Stimulated activated CD4-positive, alpha-beta T cell treated with anti-CD3 and anti-CD28 coated beads, Interleukin-2, amount 100 ng/mL, for 4 hours (primary cell): ENCODE measurements at regions not wholly inside any gene's neighbourhood (a gene's known extent, or its start where the extent isn't known, plus 50 kb on each side); places are given as distances from the start of the nearest gene placed in this dataset.
"Not testable (repeated sequence)": the region's sequence is repeated elsewhere in the genome, so short reads cannot be mapped to it uniquely, and the experiment has no call there.

ENCODE experiments used
- DNase-seq: peaks from one replicate; pipeline ENCODE4 v3.0.0-alpha.2; 2020; ENCODE audit warnings: low read depth

DNA sequence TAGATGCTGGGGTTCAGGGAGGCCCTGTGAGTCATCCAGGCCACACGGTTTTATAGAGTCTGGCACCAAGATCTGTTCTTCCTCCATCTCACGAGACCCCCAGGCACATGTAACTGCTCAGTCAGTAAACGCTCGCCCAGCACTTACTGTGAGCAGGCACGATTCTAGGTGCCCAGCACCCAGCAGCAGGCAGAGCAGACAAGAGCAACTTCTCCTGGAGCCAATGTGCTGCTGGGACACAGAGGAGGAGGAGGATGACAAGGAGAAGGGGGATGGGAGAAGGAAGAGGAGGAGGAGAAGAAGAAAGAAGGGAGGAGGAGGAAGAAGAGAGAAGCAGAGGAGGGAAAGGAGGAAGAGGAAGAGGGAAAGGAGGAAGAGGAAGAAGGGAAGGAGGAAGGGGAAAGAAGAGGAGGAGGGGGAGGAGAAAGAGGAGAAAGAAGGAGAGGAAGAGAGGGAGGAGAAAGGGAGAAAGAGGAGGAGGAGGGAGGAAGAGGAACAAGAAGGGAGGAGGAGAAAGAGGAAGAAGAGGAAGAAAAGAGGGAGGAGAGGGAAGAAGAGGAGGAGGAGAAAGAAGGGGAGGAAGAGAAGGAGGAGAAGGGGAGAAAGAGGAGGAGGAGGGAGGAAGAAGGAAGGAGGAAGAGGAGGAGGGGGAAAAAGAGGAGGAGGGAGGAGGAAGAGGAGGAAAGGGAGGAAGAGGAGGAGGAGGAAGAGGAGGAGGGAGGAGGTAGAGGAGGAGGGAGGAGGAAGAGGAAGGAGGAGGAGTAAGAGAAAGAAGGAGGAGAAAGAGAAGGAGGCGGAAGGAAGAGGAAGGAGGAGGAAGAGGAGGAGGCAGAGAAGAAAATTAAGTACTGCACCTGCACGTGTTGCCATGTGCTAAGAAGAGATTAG, 77.6 kb upstream of the RTL6 start:
- no peak for DNase-seq

DNA sequence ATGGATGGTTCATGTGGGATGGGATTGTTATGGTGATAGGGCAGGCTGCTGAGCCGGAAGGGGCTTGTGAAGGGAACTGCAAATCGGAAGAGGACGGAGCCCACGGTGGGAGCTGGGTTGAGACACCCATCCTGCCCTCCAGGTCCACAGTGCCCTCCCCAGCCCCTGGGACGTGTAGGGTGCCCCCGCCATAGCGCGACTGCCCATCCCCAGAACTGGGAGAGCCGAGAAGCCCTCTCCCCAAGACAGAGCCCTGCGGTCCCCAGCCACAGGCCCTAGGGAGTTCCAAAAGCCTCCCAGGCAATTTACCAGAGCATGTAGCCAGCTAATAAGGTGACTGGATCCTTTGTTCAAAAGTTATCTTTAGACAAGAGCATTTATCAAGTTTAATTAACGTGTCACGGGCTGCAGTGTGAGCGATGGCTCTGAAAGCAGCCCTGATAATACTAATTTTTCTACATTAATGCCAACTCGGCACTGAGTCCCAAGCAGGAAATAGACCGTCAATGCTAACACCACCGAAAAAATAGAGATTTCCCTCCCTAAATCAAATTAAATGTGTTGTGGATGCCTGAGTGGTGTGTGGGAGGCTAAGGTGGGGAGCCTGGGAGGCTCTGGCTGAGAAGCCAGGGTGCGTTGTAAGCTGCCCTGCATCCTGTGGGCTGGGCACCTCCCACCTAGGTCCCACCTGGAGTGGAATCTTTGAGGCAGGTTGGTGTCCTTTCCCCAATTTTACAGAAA, 76.8 kb upstream of the RTL6 start:
- no peak for DNase-seq

DNA sequence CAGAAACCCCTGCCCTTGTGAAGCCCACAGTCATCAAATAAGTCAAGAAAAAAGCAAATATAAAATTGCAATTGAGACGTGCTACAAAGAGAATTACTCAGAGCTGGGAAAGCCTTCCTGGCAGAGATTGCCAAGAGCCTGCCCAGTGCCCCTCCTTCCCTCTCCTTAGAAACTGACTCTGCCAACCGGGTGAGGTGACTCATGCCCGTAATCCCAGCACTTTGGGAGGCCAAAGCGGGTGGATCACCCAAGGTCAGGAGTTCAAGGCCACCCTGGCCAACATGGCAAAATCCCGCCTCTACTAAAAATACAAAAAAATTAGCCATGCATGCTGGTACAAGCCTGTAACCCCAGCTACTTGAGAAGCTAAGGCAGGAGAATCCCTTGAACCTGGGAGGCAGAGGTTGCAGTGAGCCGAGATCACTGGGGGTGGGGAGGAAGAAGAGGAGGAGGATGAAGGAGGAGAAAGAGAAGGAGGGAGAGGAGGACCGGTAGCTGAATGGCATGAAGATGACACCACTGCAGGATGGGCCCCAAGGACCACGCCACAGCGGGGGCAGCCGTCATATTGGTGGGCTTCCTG, 76.1 kb upstream of the RTL6 start:
- no peak for DNase-seq

DNA sequence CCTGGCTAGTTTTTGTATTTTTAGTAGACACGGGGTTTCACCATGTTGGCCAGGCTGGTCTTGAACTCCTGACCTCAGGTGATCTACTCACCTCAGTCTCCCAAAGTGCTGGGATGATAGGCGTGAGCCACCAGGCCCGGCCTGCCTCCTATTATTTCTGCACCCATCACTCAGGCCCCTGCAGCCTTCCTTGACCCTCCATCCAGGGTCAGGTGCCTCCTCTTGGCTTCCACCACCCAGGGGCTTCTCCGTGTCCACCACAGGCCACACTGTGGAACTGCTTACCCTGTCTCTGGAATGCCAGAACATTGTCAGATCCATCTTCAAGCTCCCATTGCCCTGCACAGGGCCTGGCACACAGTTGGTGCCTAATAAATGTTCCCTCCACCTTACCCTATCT, 75.4 kb upstream of the RTL6 start:
- no peak for DNase-seq

DNA sequence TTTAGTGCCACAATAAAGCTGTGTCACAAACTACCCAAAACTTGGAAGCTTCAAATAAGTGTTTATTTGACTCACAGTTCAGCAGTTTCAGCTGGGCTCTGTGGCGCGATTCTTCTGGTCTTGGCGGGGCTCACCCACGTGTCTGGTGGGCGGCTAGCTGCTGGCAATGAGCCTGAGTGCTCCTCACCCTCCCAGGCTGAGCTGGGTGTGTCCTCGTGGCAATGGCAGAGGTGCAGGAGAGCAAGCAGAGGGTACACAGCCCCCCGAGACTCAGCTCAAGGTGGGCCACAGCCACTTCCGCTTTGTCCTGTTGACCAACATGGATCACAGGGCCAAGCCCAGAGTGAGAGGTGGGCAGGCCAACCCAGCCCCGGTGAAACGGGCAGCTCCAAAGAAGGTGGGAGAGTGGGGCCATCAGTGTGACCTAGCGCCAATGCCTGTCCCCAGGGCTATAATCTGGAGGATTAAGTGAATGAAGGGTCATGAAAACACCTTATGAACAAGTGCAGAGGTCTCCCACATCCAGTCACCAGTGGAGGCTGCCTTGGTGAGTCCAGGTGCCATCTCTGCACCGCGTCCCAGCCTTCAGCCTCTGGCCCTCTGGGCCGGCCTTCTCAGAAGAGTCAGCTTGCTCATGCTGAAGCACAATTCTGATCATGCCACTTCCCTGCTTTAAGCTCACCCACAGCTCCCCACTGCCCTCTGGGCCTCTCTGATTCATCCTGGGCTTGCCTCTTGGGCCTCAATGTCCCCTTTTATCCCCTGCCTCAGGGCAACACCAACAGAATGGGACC, 74.6 kb upstream of the RTL6 start:
- no peak for DNase-seq

DNA sequence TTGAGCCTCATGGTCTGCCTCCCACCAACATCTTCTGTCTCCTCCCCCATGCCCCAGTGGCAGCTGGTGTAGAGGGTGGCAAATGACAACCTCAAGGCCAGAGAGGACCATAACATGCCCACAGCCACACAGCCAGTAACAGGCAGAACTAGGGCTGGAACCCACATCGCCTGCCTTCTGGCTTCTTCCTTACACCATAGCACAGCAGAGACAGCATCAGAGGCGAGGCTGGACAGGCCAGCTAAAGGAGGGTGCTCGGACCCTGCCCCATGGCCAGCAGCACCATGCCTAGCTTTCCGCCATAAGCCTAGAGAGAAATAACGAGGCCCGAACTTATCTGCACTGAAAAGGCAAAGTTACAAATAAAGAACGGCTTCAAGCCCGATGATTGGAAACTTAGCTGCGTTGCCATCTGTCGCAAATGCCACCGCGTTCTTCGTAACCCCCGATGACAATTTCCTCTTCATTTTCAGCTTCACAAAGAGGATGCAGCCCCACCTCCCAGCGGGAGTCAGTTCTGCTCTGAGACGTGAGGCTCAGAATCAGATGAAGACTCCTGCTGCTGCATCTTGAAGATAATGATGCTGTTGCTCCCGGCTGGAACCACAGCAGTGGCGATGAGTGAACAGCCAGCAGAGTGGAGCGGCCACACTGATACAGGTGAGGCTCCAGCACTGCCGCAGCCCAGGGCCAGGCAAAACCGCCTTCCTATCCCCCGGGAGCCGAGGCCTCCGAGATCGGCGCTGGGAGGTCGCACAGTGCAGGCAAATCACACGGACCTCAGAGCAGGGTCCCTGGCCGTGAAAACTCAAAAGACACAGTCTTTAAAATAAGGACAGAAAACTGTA, 73.8 kb upstream of the RTL6 start:
- no peak for DNase-seq

DNA sequence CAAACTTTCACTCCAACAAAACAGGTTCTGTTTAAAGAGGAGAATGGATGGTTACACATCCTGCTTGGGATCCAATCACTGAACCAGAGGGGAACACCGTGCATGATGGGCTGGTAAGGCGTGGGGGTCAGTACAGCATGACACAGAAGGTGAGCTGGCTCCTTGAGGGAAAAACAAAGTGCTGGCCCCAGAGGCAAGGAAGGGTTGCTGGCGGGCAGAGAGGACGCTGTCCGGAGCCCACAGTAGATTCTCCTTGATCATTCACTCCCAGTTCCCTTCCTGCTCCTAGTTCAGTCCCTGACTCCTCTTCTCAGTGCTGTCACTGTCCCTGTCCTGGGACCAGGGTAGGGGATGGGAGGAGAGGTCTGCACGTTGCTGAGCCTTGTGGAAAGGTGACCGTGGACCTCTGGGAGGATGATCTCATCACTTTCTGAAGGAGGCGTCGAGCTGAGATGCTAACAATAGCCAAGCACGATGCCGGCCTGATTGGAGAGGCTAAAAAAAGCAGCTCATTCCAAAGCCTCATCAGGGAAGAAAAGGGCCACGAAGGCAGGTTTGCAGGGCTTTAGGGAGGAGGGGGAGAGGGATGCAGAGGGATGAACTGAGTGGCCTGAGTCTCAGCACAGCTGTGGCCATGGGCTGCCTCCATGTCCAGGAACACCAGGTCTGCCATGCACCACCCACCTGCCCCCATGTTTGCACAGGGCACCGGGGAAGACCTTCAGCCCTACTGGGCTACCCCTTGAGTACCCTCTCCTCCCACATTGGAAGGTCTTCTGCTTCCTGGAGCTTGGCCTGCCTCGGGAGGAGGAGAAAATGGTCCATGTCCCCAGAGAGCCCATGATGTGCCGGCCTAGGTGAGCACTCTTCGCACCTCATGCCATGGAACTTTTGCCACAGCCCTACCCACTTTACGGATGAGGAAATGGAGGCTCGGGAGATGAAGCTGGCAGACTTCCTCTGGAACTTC, 72.7 kb upstream of the RTL6 start:
- no peak for DNase-seq

DNA sequence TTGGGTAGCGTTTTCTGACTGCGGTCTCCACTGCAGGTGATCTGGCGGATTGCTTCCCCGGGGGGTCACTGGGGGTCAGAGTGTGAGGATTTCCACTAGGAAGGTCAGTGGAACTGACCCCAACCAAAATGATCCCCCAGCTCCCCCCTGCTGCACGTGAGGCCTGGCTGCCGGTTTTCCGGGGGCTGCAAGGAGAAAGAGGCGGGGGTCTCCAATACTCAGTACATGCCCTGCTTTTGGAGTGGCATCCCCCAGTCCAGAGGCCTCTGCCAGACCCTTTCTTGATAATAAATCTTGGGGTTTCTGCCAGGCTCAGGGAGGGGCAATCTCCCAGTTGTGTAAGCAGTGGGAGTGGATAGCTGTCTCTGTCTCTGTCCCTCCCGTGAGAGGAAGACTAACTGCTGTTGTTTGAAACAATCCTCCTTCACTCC, 71.5 kb upstream of the RTL6 start:
- no peak for DNase-seq

DNA sequence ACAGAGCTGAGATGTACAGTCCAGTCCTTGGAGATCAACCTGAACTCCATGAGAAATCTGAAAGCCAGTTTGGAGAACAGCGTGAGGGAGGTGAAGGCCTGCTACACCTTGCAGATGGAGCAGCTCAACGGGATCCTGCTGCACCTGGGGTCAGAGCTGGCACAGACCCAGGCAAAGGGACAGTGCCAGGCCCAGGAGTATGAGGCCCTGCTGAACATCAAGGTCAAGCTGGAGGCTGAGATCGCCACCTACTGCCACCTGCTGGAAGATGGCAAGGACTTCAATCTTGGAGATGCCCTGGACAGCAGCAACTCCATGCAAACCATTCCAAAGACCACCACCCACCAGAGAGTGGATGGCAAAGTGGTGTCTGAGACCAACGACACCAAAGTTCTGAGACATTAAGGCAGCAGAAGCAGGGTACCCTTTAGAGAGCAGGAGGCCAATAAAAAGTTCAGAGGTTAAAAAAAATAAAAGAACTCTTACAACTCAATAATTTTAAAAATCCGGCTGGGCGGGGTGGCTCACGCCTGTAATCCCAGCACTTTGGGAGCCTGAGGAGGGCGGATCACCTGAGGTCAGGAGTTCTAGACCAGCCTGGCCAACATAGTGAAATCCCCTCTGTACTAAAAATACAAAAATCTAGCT, 69.9 kb upstream of the RTL6 start:
- peak; percentile 10 for DNase-seq

DNA sequence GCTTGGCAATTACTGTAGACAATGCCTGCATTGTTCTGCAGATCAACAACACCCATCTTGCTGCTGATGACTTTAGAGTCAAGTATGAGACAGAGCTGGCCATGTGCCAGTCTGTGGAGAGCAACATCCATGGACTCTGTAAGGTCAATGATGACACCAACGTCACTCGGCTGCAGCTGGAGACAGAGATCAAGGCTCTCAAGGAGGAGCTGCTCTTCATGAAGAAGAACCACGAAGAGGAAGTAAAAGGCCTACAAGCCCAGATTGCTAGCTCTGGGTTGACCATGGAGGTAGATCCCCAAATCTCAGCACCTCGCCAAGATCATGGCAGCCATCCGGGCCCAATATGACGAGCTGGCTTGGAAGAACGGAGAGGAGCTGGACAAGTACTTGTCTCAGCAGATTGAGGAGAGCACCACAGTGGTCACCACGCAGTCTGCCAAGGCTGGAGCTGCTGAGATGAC, 69.4 kb upstream of the RTL6 start:
- not testable (repeated sequence) for DNase-seq

DNA sequence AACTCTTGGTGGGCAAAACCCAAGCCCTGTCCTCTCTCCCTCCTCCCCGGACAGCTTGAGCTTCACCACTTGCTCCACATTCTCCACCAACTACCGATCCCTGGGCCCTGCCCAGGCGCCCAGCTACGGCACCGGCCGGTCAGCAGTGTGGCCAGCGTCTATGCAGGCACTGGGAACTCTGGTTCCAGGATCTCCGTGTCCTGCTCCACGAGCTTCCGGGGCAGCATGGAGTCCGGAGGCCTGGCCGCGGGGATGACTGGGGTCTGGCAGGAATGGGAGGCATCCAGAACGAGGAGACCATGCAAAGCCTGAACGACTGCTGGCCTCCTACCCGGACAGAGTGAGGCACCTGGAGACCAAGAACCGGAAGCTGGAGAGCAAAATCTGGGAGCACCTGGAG, 68.9 kb upstream of the RTL6 start:
- DNase-seq, result no peak

DNA sequence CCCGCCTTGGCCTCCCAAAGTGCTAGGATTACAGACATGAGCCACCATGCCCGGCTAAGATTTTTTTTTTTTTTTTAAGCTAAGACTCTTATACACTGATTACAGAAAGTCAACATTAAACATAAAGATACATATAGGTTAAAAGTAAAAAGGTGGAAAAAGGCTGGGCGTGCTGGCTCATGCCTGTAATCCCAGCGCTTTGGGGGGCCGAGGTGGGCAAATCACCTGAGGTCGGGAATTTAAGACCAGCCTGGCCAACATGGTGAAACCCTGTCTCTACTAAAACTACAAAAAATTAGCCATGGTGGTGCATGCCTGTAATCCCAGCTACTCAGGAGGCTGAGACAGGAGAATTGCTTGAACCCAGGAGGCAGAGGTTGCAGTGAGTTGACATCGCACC, 64.6 kb upstream of the RTL6 start:
- not testable (repeated sequence) for DNase-seq

DNA sequence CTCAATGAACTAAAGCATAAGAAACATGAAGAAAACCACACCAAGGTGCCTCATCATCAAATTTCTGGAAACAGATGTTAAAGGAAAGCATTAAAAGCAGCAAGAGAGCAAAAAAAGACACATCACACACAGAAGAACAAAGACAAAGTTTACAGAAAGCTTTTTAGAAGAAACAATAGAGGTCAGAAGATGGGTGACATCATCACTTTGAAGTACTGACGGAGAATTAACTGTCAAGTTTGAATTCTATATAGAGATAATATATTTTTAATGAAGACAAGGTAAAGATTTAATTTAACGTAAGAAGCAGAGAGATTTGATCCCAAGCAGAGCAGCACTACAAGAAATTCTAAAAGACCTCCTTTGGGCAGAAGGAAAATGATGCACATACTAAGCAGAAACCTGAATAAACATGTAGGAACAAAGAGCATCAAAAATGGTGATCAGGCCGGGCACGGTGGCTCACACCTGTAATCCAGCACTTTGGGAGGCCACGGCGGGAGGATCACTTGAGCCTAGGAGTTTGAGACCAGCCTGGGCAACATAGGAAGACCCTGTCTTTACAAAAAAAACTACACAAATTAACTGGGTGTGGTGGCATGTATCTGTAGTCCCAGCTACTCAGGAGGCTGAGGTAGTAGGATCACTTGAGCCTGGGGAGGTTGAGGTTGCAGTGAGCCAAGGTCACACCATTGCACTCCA, 63.3 kb upstream of the RTL6 start:
- no peak for DNase-seq

DNA sequence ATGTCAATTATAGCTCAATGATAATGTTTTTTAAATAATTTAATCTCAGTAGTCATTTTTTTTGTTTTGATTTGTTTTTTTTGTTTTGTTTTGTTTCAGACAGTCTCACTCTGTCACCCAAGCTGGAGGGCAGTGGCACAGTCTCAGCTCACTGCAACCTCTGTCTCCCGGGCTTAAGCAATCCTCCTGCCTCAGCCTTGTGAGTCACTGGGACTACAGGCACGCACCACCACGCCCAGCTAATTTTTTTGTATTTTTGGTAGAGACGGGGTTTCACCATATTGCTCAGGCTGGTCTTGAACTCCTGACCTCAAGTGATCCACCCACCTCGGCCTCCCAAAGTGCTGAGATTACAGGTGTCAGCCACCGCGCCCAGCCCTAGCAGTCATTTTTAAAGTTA, 60.6 kb upstream of the RTL6 start:
- not testable (repeated sequence) for DNase-seq

DNA sequence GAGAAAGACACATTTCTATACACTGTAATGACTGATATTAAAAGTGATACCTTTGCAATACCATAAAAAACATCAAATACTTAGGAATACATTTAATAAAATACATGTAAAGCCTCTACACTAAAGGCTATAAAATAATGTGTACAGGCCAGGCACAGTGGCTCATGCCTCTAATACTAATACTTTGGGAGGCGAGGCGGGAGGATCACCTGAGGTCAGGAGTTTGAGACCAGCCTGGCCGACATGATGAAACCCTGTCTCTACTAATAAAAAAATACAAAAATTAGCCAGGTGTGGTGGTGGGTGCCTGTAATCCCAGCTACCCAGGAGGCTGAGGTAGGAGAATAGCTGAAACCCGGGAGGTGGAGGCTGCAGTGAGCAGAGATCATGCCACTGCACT, 59.8 kb upstream of the RTL6 start:
- not testable (repeated sequence) for DNase-seq

DNA sequence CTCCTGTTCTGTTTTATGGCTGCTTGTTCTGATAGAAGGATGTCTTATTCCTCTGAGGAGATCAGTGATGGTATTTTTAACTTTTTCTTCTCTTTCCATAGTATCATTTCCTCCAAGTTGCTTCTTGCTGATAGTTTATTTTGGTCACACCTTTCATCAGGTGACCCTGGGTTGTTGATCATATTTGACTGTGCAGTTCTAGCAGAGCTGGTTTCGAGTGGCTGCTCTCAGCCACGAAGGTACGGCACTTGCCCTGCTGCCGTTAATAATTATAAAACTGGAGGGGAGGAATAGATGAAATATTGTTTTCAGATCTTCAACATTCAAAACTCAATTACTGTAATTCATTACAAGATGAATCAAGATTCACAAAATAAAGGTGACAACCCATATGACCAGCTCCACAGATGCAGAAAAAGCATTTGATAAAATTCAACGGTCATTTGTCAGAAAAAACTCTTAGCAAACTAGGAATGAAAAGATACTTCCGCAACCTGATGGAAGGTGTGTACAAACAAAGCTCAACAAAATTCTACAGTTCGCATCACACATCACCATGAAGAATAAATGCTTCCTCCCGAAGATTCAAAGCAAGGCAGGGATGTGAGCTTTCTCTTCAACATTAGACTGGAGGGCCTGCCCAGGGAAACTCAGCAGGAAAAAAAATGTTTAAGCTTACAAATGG, 59.2 kb upstream of the RTL6 start:
- DNase-seq, result no peak

DNA sequence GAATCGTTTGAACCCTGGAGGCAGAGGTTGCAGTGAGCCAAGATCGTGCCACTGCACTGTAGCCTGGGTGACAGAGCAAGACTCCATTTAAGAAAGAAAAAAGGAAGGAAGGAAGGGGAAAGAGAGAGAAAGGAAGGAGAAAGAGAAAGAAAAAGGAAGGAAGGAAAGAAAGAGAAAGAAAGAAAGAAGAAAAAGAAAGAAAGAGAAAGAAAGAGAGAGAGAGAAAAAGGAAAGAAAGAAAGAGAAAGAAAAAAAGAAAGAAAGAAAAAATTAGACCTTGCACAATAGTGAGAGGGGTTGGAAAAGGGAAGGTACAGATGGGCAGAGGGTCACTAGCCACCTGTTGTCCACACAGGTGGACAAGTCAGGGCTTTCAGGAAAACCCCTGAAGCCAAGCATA, 57.6 kb upstream of the RTL6 start:
- no peak for DNase-seq

DNA sequence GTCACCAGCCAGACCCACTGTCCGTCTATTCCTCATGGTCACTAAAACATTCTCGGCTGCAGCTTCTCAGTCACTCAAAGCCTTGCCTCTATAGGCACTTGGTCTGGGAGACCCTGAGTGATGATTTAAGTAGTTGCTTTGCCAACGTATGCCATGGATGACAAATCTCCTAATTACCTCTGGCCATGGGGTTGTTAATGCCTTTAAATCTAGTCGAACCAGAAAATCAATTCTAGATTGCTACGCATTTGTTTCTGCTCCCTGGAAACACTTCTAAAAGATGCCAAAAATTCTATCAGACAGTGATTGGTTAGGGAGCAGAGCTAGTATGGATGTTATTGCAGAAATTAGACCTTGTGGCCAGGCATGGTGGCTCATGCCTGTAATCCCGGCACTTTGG, 57.0 kb upstream of the RTL6 start:
- DNase-seq, result no peak
